ENCODE measurements at regions not wholly inside any gene's neighbourhood (a gene's known extent, or its start where the extent isn't known, plus 50 kb on each side); places are given as distances from the start of the nearest gene placed in this dataset.

DNA sequence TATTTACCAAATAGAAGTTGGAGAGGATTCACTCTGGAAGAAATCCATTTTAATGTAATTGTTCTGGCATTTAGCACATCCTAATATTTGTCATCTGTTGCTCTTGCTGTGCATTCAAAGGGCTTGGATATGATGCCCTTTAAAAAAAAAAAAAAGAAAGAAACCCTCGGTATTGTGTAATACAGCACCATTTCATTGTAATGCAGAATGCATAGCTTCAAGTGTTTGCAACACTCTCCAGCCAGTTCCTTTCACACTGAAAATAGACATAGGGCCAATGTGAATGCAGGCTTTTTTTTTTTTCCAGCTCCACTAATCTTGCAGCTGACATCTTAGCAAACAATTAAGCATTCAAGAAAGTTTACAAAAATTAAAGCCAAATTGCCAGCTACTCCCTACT lies 197.4 kb upstream of the POU3F2 start:
- Histone ChIP-seq H3K4me3 (no peak overlapping the region), H3K4me1 (no peaks in the 10 kb centered on the region), H3K27ac (no peak overlapping the region), H3K9me3 (no peaks in the 10 kb centered on the region), H3K36me3 (no peaks in the 10 kb centered on the region), H3K27me3 (peaks cover 11% of the 10 kb centered on the region)
- no peak for ATAC-seq
- WGBS, 2 donors (ENCODE audit: low coverage in 1 of 2) = 8 to 21% methylated on average over 1 of the region's 1 CpG
- TF ChIP-seq CTCF (IDR thresholded peaks at IDR 0.05) (no peak), POLR2A (IDR thresholded peaks at IDR 0.05) (no peak), POLR2AphosphoS5 (IDR thresholded peaks at IDR 0.05) (no peak), EP300 (IDR thresholded peaks at IDR 0.05) (no peak)

GRCh38 chr6:98639089-98639635 lies 195.2 kb upstream of the POU3F2 start:
- ATAC-seq = no peak
- Histone ChIP-seq H3K27me3 (peaks cover 11% of the 10 kb centered on the region), H3K4me3 (no peak overlapping the region), H3K27ac (no peak overlapping the region), H3K4me1 (no peaks in the 10 kb centered on the region), H3K36me3 (no peaks in the 10 kb centered on the region), H3K9me3 (no peaks in the 10 kb centered on the region)
- WGBS, 2 donors (ENCODE audit: low coverage in 1 of 2) = 51 to 89% methylated on average over 3 to 5 of the region's 5 CpGs
- no peak for TF ChIP-seq EP300 (IDR thresholded peaks at IDR 0.05)
- no peak for TF ChIP-seq POLR2AphosphoS5 (IDR thresholded peaks at IDR 0.05)
- TF ChIP-seq POLR2A (IDR thresholded peaks at IDR 0.05) = no peak
- TF ChIP-seq CTCF (IDR thresholded peaks at IDR 0.05) = no peak

DNA sequence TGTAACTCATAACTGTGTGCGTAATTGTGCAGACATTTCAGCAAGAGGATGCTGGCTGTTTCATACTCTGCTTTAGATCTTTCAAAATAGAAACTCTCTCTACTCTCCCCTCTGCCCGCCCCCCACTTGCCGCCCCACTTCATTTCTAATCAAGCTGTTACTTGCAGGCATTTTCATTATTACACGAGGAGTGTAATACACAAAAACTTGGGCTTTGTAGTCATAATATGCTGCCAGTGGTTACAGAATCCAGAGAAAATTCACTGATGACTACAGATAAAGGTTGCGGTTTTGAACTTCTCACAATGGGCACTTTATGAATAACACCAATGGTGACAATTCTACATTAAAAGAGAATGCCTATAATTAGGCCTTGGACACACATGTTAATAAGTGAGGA lies 194.0 kb upstream of the POU3F2 start:
- no peak overlapping the region for H3K27ac ChIP-seq
- no peaks in the 10 kb centered on the region for H3K36me3 ChIP-seq
- ATAC-seq = no peak
- H3K4me3 ChIP-seq = no peak overlapping the region
- no peaks in the 10 kb centered on the region for H3K4me1 ChIP-seq
- TF ChIP-seq POLR2AphosphoS5 (IDR thresholded peaks at IDR 0.05) = no peak
- no peak for TF ChIP-seq POLR2A (IDR thresholded peaks at IDR 0.05)
- no peaks in the 10 kb centered on the region for H3K9me3 ChIP-seq
- 71 to 89% methylated on average over 3 to 5 of the region's 5 CpGs for WGBS, 2 donors (ENCODE audit: low coverage in 1 of 2)
- H3K27me3 ChIP-seq = peaks cover 16% of the 10 kb centered on the region

- H3K4me1 ChIP-seq = no peaks in the 10 kb centered on the region
Measured at GRCh38 chr6:98641949-98642719, 192.2 kb upstream of the POU3F2 start.

DNA sequence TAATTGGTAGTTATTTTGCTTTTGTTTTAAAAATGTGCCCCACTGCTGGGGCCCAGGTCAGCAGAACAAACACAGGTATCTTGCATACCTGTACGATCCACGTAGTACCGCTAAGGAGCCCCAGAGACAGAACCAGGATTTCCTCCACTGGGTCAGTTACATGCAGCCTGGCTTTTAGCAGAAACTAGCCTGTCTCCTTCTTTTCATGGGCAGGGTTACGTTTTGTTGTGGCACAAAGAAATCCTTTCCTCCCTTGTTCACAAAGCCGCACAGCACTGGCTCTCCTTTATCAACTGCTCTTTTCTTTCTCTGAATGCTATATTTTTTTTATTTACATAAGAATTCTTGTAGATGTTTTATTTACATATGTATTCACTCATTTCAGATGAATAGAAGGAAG lies 190.3 kb upstream of the POU3F2 start:
- H3K4me3 ChIP-seq = no peak overlapping the region
- no peak overlapping the region for H3K27ac ChIP-seq
- no peaks in the 10 kb centered on the region for H3K9me3 ChIP-seq
- no peaks in the 10 kb centered on the region for H3K36me3 ChIP-seq
- 47 to 53% methylated on average over 4 to 5 of the region's 5 CpGs for WGBS, 2 donors (ENCODE audit: low coverage in 1 of 2)
- no peaks in the 10 kb centered on the region for H3K4me1 ChIP-seq
- H3K27me3 ChIP-seq = peaks cover 21% of the 10 kb centered on the region
- no peak for ATAC-seq
- TF ChIP-seq POLR2AphosphoS5 (IDR thresholded peaks at IDR 0.05) (no peak), EP300 (IDR thresholded peaks at IDR 0.05) (no peak), CTCF (IDR thresholded peaks at IDR 0.05) (no peak), POLR2A (IDR thresholded peaks at IDR 0.05) (no peak)

More at GRCh38 chr6:98641949-98642719, 192.2 kb upstream of the POU3F2 start:
- Histone ChIP-seq H3K4me3 (no peak overlapping the region), H3K27me3 (peaks cover 24% of the 10 kb centered on the region), H3K9me3 (no peaks in the 10 kb centered on the region), H3K36me3 (no peaks in the 10 kb centered on the region), H3K27ac (no peak overlapping the region)
- 20 to 38% methylated on average over 5 of the region's 5 CpGs for WGBS, 2 donors (ENCODE audit: low coverage in 1 of 2)
- no peak for ATAC-seq
- TF ChIP-seq POLR2A (IDR thresholded peaks at IDR 0.05) (no peak), CTCF (IDR thresholded peaks at IDR 0.05) (no peak), POLR2AphosphoS5 (IDR thresholded peaks at IDR 0.05) (no peak), EP300 (IDR thresholded peaks at IDR 0.05) (no peak)

All from gastroesophageal sphincter (tissue), 4 donors.